ENCODE measurements at regions not wholly inside any gene's neighbourhood (a gene's known extent, or its start where the extent isn't known, plus 50 kb on each side); places are given as distances from the start of the nearest gene placed in this dataset.

- no peak overlapping the region for H3K4me3 ChIP-seq
- no peak overlapping the region for H3K27ac Mint-ChIP-seq
- H3K27me3 Mint-ChIP-seq (ENCODE audit: insufficient read depth, low read depth) = no peaks in the 10 kb centered on the region
Measured at GRCh38 chr5:29524227-29524626, 1669.3 kb upstream of the CDH6 start.

DNA sequence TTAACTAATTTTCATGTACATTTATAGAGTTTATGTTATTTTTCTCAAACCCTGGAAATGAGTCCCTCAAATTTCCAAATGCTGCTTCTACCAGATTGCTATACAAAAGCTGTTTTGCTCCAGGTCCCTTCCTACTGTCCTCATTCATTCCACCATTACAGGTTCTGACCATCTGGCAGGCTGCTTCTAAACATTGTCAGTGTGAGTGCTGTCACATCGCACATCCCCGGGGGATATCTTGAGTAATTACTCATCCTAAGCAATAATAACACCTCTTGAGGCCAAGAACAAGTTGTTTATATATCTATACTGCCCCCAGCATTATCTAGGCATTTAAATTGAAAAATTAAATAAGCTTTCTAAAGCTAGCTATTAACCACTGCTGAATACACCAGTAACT is 1675.3 kb upstream of the CDH6 start:
- no peaks in the 10 kb centered on the region for H3K79me2 ChIP-seq (ENCODE audit: low read depth)
- H3K9me3 Mint-ChIP-seq = no peaks in the 10 kb centered on the region
- H3K36me3 Mint-ChIP-seq = no peaks in the 10 kb centered on the region
- no peak overlapping the region for H3K27ac Mint-ChIP-seq
- no peak overlapping the region for H3K4me3 ChIP-seq
- H3K27me3 ChIP-seq = no peaks in the 10 kb centered on the region
- H3K4me2 ChIP-seq = no peak overlapping the region
- H3K36me3 ChIP-seq = no peaks in the 10 kb centered on the region
- H3K4me1 ChIP-seq = no peaks in the 10 kb centered on the region
- no peaks in the 10 kb centered on the region for H3K27me3 Mint-ChIP-seq (ENCODE audit: insufficient read depth, low read depth)
- no peak overlapping the region for H3K9ac ChIP-seq
- TF ChIP-seq, protein P1, sequence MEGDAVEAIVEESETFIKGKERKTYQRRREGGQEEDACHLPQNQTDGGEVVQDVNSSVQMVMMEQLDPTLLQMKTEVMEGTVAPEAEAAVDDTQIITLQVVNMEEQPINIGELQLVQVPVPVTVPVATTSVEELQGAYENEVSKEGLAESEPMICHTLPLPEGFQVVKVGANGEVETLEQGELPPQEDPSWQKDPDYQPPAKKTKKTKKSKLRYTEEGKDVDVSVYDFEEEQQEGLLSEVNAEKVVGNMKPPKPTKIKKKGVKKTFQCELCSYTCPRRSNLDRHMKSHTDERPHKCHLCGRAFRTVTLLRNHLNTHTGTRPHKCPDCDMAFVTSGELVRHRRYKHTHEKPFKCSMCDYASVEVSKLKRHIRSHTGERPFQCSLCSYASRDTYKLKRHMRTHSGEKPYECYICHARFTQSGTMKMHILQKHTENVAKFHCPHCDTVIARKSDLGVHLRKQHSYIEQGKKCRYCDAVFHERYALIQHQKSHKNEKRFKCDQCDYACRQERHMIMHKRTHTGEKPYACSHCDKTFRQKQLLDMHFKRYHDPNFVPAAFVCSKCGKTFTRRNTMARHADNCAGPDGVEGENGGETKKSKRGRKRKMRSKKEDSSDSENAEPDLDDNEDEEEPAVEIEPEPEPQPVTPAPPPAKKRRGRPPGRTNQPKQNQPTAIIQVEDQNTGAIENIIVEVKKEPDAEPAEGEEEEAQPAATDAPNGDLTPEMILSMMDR (IDR thresholded peaks at IDR 0.05) = no peak
- TF ChIP-seq EZH2 (IDR thresholded peaks at IDR 0.05) (no peak), EZH2phosphoT487 (IDR thresholded peaks at IDR 0.05) (no peak)
- H3K9me3 ChIP-seq (ENCODE audit: low read depth) = no peaks in the 10 kb centered on the region
- no peaks in the 10 kb centered on the region for H3F3A ChIP-seq (ENCODE audit: low read depth)
- no peaks in the 10 kb centered on the region for H3K4me1 Mint-ChIP-seq
- no peak overlapping the region for H3K4me3 Mint-ChIP-seq
- no peak overlapping the region for H3K27ac ChIP-seq
- H2AFZ ChIP-seq (replicated peaks) = peak overlapping the region; percentile 18
- no peaks in the 10 kb centered on the region for H4K20me1 ChIP-seq (ENCODE audit: low read depth)
- no peak for DNase-seq (ENCODE audit: low spot score)

More at GRCh38 chr5:29524227-29524626, 1669.3 kb upstream of the CDH6 start:
- Histone ChIP-seq H3K27ac (no peak overlapping the region), H3K79me2 (ENCODE audit: low read depth) (no peaks in the 10 kb centered on the region), H3K9ac (no peak overlapping the region), H3K4me2 (no peak overlapping the region), H3K36me3 (no peaks in the 10 kb centered on the region), H4K20me1 (ENCODE audit: low read depth) (no peaks in the 10 kb centered on the region), H3K4me1 (peaks cover 6% of the 10 kb centered on the region), H3K9me3 (ENCODE audit: low read depth) (no peaks in the 10 kb centered on the region), H3F3A (ENCODE audit: low read depth) (no peaks in the 10 kb centered on the region), H2AFZ (replicated peaks) (peak overlapping the region; percentile 71), H3K27me3 (no peaks in the 10 kb centered on the region)
- no peak for DNase-seq (ENCODE audit: low spot score)
- Mint-ChIP-seq H3K4me1 (no peaks in the 10 kb centered on the region), H3K4me3 (no peak overlapping the region), H3K36me3 (no peaks in the 10 kb centered on the region), H3K9me3 (peaks cover 2% of the 10 kb centered on the region)
- TF ChIP-seq, protein P1 (IDR thresholded peaks at IDR 0.05) = no peak
- TF ChIP-seq EZH2phosphoT487 (IDR thresholded peaks at IDR 0.05) (no peak), EZH2 (IDR thresholded peaks at IDR 0.05) (no peak)

DNA sequence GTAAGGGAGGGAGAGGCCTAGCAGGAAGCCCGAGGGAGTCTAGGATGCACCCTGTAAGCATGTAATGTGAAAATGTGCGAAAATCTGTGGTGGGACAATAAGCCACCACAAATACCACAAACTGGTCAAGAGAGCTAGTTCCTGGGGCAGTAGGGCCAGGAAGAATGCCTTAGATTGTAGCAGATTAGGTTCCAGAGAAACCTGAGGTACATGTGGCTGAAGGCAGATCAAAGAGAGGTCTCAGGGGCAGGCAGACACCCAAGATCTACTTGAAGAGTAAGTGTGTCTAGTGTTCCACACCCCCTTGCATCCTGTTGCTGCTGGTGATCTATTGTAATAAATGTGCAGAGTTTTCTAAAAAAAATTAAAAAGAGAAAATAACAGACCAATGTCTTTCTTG is 1677.3 kb upstream of the CDH6 start:
- DNase-seq (ENCODE audit: low spot score) = no peak
- H3K27me3 ChIP-seq = no peaks in the 10 kb centered on the region
- no peaks in the 10 kb centered on the region for H3K36me3 ChIP-seq
- H3K9ac ChIP-seq = no peak overlapping the region
- no peaks in the 10 kb centered on the region for H3F3A ChIP-seq (ENCODE audit: low read depth)
- H3K27ac ChIP-seq = no peak overlapping the region
- no peak overlapping the region for H3K4me2 ChIP-seq
- no peak overlapping the region for H3K4me3 ChIP-seq
- TF ChIP-seq EZH2phosphoT487 (IDR thresholded peaks at IDR 0.05) = no peak
- TF ChIP-seq EZH2 (IDR thresholded peaks at IDR 0.05) = no peak
- TF ChIP-seq, protein P1 (IDR thresholded peaks at IDR 0.05) = no peak
- H3K36me3 Mint-ChIP-seq = no peaks in the 10 kb centered on the region
- no peaks in the 10 kb centered on the region for H3K4me1 ChIP-seq
- no peak overlapping the region for H2AFZ ChIP-seq (replicated peaks)
- H3K9me3 ChIP-seq (ENCODE audit: low read depth) = no peaks in the 10 kb centered on the region
- no peaks in the 10 kb centered on the region for H3K27me3 Mint-ChIP-seq (ENCODE audit: insufficient read depth, low read depth)
- H3K79me2 ChIP-seq (ENCODE audit: low read depth) = no peaks in the 10 kb centered on the region
- no peaks in the 10 kb centered on the region for H4K20me1 ChIP-seq (ENCODE audit: low read depth)
- no peak overlapping the region for H3K4me3 Mint-ChIP-seq
- no peak overlapping the region for H3K27ac Mint-ChIP-seq
- no peaks in the 10 kb centered on the region for H3K4me1 Mint-ChIP-seq
- no peaks in the 10 kb centered on the region for H3K9me3 Mint-ChIP-seq
